Parathyroid adenoma (tissue), 2 donors: ENCODE measurements at regions not wholly inside any gene's neighbourhood (a gene's known extent, or its start where the extent isn't known, plus 50 kb on each side); places are given as distances from the start of the nearest gene placed in this dataset.

Source experiments
- H2AFZ ChIP-seq: fragments of 300-600 bp; sonication (generic); one replicate; pipeline ENCODE4 v1.7.0; 2017; ENCODE audit warnings: antibody characterized with exemption, mild to moderate bottlenecking
- H3K27ac ChIP-seq: fragments of 300-600 bp; sonication (generic); one replicate; pipeline ENCODE4 v1.7.0; 2017
- H3K27me3 ChIP-seq: fragments of 300-600 bp; sonication (generic); one replicate; pipeline ENCODE4 v1.7.0; 2017; ENCODE audit warnings: low read length; ENCODE audit not compliant: control insufficient read depth, insufficient read depth
- H3K36me3 ChIP-seq: fragments of 300-600 bp; sonication (generic); one replicate; pipeline ENCODE4 v1.7.0; 2017; ENCODE audit warnings: low read length; ENCODE audit not compliant: control insufficient read depth, insufficient read depth
- H3K4me1 ChIP-seq: fragments of 300-600 bp; sonication (generic); one replicate; pipeline ENCODE4 v1.7.0; 2017; ENCODE audit warnings: control low read depth
- H3K4me2 ChIP-seq: fragments of 300-600 bp; sonication (generic); one replicate; pipeline ENCODE4 v1.7.0; 2017; ENCODE audit warnings: low read length
- H3K4me3 ChIP-seq: fragments of 300-600 bp; sonication (generic); one replicate; pipeline ENCODE4 v1.7.0; 2017; ENCODE audit warnings: low read depth, low read length
- H3K79me2 ChIP-seq: fragments of 300-600 bp; sonication (generic); one replicate; pipeline ENCODE4 v1.7.0; 2017; ENCODE audit warnings: control low read depth
- H3K9ac ChIP-seq: fragments of 300-600 bp; sonication (generic); one replicate; pipeline ENCODE4 v1.7.0; 2017; ENCODE audit warnings: mild to moderate bottlenecking
- H3K9me3 ChIP-seq: fragments of 300-600 bp; sonication (generic); one replicate; pipeline ENCODE4 v1.7.0; 2017; ENCODE audit warnings: low read length; ENCODE audit not compliant: control insufficient read depth
- TF ChIP-seq, protein P1 (sequence below): fragments of 300-600 bp; sonication (generic); IDR thresholded peaks from one replicate; pipeline ENCODE4 v1.7.0; 2017; ENCODE audit warnings: antibody characterized with exemption, mild to moderate bottlenecking
- donor health status: primary hyperparathyroidism.

DNA sequence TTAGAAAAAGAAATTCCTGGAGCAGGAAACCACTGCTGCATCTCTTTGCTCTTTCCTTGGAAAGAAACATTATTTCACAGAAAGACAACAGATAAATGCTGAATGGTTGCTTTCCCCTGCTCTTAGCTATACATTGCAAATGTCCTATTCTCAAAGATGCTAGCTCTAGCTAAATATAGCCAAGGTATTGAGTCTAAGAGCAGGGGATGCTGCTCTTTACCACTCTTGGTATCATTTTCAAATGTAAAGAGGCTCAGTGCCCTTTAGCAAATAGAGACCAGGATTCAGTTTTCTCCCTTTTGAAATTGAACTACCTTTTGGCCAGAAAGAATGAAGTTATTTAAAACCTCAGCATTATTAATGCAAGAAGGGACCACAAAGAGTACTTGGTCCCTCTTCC is 104.0 kb upstream of the FUT8 start:
- Histone ChIP-seq H3K36me3 (no peaks in the 10 kb centered on the region), H2AFZ (peak overlapping the region; percentile 11), H3K27ac (no peak overlapping the region), H3K4me2 (no peak overlapping the region), H3K27me3 (no peaks in the 10 kb centered on the region), H3K4me3 (no peak overlapping the region), H3K9me3 (no peaks in the 10 kb centered on the region), H3K79me2 (no peaks in the 10 kb centered on the region), H3K4me1 (no peaks in the 10 kb centered on the region), H3K9ac (no peak overlapping the region)
- TF ChIP-seq, protein P1, sequence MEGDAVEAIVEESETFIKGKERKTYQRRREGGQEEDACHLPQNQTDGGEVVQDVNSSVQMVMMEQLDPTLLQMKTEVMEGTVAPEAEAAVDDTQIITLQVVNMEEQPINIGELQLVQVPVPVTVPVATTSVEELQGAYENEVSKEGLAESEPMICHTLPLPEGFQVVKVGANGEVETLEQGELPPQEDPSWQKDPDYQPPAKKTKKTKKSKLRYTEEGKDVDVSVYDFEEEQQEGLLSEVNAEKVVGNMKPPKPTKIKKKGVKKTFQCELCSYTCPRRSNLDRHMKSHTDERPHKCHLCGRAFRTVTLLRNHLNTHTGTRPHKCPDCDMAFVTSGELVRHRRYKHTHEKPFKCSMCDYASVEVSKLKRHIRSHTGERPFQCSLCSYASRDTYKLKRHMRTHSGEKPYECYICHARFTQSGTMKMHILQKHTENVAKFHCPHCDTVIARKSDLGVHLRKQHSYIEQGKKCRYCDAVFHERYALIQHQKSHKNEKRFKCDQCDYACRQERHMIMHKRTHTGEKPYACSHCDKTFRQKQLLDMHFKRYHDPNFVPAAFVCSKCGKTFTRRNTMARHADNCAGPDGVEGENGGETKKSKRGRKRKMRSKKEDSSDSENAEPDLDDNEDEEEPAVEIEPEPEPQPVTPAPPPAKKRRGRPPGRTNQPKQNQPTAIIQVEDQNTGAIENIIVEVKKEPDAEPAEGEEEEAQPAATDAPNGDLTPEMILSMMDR: no peak

DNA sequence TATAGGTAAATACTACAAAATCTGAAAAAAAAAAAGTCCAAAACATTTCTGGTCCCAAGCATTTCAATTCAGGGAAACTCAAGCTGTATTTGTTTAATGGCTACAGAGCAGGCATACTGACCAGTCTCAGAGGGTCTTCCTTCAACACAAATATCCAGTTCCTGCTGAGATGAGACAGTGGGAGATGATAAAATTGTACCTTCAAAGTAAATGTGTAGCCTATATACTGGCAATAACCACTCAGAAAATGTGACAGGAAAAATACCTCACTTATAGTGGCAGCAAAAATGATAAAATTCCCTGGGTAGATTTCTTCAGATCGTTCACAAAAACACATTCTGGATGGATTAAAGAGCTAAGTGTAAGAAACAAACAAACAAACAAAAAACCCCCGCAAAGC is 102.0 kb upstream of the FUT8 start:
- Histone ChIP-seq H3K36me3 (no peaks in the 10 kb centered on the region), H3K27me3 (no peaks in the 10 kb centered on the region), H3K4me2 (no peak overlapping the region), H3K9me3 (no peaks in the 10 kb centered on the region), H3K9ac (no peak overlapping the region), H2AFZ (no peak overlapping the region), H3K4me3 (no peak overlapping the region), H3K79me2 (no peaks in the 10 kb centered on the region), H3K27ac (no peak overlapping the region), H3K4me1 (no peaks in the 10 kb centered on the region)
- TF ChIP-seq, protein P1: no peak

DNA sequence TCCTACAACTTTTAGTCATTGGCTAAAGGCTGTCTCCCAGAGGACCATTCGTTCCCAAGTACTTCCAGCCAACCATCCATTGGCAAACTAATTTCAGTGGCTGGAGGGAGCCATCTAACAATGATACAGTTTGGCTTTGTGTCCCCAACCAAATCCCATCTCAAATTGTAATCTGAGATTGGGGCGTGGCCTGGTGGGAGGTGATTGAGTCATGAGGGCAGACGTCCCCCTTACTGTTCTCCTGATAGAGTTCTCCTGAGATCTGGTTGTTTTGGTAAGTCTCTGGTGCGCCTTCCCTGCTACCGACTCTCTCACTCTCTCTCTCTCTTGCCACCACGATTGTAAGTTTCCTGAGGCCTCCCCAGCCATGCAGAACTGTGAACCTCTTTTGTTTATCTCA is 99.7 kb upstream of the FUT8 start:
- TF ChIP-seq, protein P1: no peak
- no peak overlapping the region for H2AFZ ChIP-seq
- H3K27ac ChIP-seq: no peak overlapping the region
- no peak overlapping the region for H3K4me2 ChIP-seq
- no peak overlapping the region for H3K9ac ChIP-seq
- no peak overlapping the region for H3K4me3 ChIP-seq
- H3K79me2 ChIP-seq: no peaks in the 10 kb centered on the region
- no peaks in the 10 kb centered on the region for H3K9me3 ChIP-seq
- no peaks in the 10 kb centered on the region for H3K27me3 ChIP-seq
- H3K36me3 ChIP-seq: no peaks in the 10 kb centered on the region
- no peaks in the 10 kb centered on the region for H3K4me1 ChIP-seq

DNA sequence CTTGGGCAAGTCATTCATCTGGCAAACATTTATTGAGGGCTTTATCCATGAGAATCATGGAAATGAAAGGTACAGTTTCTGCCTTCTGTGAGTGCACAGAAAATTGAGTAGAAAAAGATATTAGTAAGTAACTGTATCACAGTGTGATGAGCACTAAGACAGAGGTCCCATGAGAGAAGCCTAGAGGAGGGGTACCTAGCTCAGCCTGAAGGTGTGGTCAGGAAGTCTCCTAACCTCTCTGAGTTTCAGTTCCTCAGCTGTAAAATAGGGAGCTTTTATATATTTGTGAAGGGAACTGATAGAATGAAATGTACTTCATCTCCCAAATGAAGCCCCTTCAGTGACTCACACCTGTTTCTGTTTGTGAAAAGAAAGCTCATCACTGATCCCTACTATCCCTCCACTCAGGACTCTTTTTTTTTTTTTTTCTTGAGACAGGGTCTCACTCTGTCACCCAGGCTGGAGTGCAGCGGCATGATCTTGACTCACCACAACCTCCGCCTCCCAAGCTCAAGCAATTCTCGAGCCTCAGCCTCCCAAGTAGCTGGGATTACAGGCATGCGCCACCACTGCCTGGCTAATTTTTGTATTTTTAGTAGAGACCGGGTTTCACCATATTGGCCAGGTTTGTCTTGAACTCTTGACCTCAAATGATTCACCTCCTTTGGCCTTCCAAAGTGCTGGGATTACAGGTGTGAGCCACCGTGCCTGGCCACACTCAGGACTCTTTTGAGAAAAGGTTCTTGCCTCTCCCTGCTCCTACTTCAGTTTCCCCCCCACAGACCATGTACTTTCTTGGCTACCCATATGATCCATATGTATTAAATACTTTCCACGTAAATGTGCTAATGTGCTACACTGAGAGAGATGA is 93.7 kb upstream of the FUT8 start:
- Histone ChIP-seq H3K79me2 (no peaks in the 10 kb centered on the region), H3K9me3 (no peaks in the 10 kb centered on the region), H2AFZ (peak overlapping the region; percentile 35), H3K4me3 (no peak overlapping the region), H3K27me3 (no peaks in the 10 kb centered on the region), H3K36me3 (no peaks in the 10 kb centered on the region), H3K4me1 (no peaks in the 10 kb centered on the region), H3K27ac (no peak overlapping the region), H3K9ac (no peak overlapping the region), H3K4me2 (no peak overlapping the region)
- TF ChIP-seq, protein P1: no peak
